SU-DHL-6 (cell line): ENCODE measurements at regions not wholly inside any gene's neighbourhood (a gene's known extent, or its start where the extent isn't known, plus 50 kb on each side); places are given as distances from the start of the nearest gene placed in this dataset.

Experiments
- CTCF ChIP-seq: fragments of 200-600 bp; sonication (generic); IDR thresholded peaks from one replicate; pipeline ENCODE4 v1.5.1; 2017; ENCODE audit warnings: antibody characterized with exemption, mild to moderate bottlenecking, low read length, moderate library complexity; ENCODE audit not compliant: insufficient read depth, poor library complexity, severe bottlenecking
- EZH2phosphoT487 ChIP-seq: fragments of 200-600 bp; sonication (generic), shearing (Covaris generic); conservative IDR thresholded peaks from 2 replicates; pipeline ENCODE4 v1.6.1; 2018; ENCODE audit warnings: mild to moderate bottlenecking, antibody characterized with exemption, low read length, moderate library complexity, mixed read lengths

GRCh38 chr13:58882516-58882915 is 1251.0 kb downstream of the PCDH17 start:
- TF ChIP-seq CTCF (no peak), EZH2phosphoT487 (no peak)
